ENCODE measurements at regions not wholly inside any gene's neighbourhood (a gene's known extent, or its start where the extent isn't known, plus 50 kb on each side); places are given as distances from the start of the nearest gene placed in this dataset.

- H3K4me1 ChIP-seq (ENCODE audit: control insufficient read depth in 4 of 4, insufficient read depth in 4 of 4, low read length in 3 of 4): no peaks in the 10 kb centered on the region
- DNase-seq (ENCODE audit: low spot score): no peak
- 61% methylated on average over 3 of the region's 3 CpGs for WGBS
- H3K27me3 ChIP-seq (ENCODE audit: control insufficient read depth in 4 of 4, insufficient read depth in 4 of 4, low read length in 3 of 4): peaks cover 0 to 2% (median 0%) of the 10 kb centered on the region in 4 donors
- no peaks in the 10 kb centered on the region for H3K9me3 ChIP-seq (ENCODE audit: control insufficient read depth in 4 of 4, low read length in 3 of 4)
- no peak overlapping the region for H3K27ac ChIP-seq (ENCODE audit: low read depth in 1 of 2, low read length in 2 of 2)
- no peak overlapping the region for H3K4me3 ChIP-seq (ENCODE audit: low read depth in 1 of 3, low read length in 3 of 3)
- no peaks in the 10 kb centered on the region for H3K36me3 ChIP-seq (ENCODE audit: control insufficient read depth in 4 of 4, insufficient read depth in 3 of 4, low read depth in 1 of 4, low read length in 3 of 4)
- no peak overlapping the region for H3K9ac ChIP-seq (ENCODE audit: low read depth in 1 of 2, low read length in 2 of 2)
- TF ChIP-seq NR2F2 (IDR thresholded peaks at IDR 0.05) (no peak), JUND (IDR thresholded peaks at IDR 0.05) (no peak), SP1 (IDR thresholded peaks at IDR 0.05) (no peak), RAD21 (IDR thresholded peaks at IDR 0.05) (no peak), EGR1 (IDR thresholded peaks at IDR 0.05; ENCODE audit: low read depth in 2 of 2) (no peak), CTCF (IDR thresholded peaks at IDR 0.05; ENCODE audit: low read depth, low read length, missing input control) (no peak), TAF1 (conservative IDR thresholded peaks at IDR 0.05) (no peak), RXRA (IDR thresholded peaks at IDR 0.05) (no peak)
- TF ChIP-seq, protein P1, sequence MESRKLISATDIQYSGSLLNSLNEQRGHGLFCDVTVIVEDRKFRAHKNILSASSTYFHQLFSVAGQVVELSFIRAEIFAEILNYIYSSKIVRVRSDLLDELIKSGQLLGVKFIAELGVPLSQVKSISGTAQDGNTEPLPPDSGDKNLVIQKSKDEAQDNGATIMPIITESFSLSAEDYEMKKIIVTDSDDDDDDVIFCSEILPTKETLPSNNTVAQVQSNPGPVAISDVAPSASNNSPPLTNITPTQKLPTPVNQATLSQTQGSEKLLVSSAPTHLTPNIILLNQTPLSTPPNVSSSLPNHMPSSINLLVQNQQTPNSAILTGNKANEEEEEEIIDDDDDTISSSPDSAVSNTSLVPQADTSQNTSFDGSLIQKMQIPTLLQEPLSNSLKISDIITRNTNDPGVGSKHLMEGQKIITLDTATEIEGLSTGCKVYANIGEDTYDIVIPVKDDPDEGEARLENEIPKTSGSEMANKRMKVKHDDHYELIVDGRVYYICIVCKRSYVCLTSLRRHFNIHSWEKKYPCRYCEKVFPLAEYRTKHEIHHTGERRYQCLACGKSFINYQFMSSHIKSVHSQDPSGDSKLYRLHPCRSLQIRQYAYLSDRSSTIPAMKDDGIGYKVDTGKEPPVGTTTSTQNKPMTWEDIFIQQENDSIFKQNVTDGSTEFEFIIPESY (IDR thresholded peaks at IDR 0.05): no peak
Measured at GRCh38 chr11:20251496-20251895, 91.2 kb upstream of the DBX1 start.

DNA sequence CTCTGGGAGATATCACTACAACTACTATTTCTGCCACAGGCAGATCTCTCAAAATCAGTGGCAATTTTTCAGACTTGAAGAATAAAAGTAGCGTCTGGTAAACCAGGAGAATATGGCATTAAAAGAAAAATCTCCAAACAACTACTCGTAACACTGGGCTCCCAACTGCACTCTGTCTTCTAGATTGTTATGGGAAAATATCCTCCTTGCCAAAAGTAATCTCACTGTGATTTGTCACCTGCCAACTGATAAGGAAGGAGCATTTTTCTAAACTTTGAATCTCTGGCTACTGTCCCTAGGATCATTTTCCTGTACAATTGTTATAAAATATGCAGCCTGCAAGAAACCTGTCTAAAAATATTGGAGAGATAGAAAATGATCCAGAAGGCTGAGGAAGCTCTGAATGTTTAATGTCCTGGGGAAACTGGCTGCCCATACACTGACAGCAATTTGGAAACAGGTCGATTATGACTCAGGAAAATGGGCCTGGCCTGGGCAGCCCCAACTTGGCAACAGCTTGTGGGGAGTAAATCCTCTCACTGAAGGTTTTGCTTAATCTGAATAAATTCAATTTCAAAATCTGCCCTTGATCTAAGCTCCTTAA lies 90.5 kb upstream of the DBX1 start:
- no peak overlapping the region for H3K9ac ChIP-seq (ENCODE audit: low read depth in 1 of 2, low read length in 2 of 2)
- H3K36me3 ChIP-seq (ENCODE audit: control insufficient read depth in 4 of 4, insufficient read depth in 3 of 4, low read depth in 1 of 4, low read length in 3 of 4): no peaks in the 10 kb centered on the region
- TF ChIP-seq FOXA2 (IDR thresholded peaks at IDR 0.05): no peak
- TF ChIP-seq, protein P2, sequence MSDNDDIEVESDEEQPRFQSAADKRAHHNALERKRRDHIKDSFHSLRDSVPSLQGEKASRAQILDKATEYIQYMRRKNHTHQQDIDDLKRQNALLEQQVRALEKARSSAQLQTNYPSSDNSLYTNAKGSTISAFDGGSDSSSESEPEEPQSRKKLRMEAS (IDR thresholded peaks at IDR 0.05): no peak
- TF ChIP-seq, protein P3, sequence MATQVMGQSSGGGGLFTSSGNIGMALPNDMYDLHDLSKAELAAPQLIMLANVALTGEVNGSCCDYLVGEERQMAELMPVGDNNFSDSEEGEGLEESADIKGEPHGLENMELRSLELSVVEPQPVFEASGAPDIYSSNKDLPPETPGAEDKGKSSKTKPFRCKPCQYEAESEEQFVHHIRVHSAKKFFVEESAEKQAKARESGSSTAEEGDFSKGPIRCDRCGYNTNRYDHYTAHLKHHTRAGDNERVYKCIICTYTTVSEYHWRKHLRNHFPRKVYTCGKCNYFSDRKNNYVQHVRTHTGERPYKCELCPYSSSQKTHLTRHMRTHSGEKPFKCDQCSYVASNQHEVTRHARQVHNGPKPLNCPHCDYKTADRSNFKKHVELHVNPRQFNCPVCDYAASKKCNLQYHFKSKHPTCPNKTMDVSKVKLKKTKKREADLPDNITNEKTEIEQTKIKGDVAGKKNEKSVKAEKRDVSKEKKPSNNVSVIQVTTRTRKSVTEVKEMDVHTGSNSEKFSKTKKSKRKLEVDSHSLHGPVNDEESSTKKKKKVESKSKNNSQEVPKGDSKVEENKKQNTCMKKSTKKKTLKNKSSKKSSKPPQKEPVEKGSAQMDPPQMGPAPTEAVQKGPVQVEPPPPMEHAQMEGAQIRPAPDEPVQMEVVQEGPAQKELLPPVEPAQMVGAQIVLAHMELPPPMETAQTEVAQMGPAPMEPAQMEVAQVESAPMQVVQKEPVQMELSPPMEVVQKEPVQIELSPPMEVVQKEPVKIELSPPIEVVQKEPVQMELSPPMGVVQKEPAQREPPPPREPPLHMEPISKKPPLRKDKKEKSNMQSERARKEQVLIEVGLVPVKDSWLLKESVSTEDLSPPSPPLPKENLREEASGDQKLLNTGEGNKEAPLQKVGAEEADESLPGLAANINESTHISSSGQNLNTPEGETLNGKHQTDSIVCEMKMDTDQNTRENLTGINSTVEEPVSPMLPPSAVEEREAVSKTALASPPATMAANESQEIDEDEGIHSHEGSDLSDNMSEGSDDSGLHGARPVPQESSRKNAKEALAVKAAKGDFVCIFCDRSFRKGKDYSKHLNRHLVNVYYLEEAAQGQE (IDR thresholded peaks at IDR 0.05): no peak
- no peak for TF ChIP-seq HNF4G (IDR thresholded peaks at IDR 0.05)
- TF ChIP-seq, protein P1 (IDR thresholded peaks at IDR 0.05): no peak
- no peak for TF ChIP-seq CTCF (IDR thresholded peaks at IDR 0.05; ENCODE audit: low read depth, low read length, missing input control)
- TF ChIP-seq RXRA (IDR thresholded peaks at IDR 0.05): no peak
- TF ChIP-seq GABPA (IDR thresholded peaks at IDR 0.05 in 1 of 2, conservative IDR thresholded peaks at IDR 0.05 in 1 of 2): no peak
- TF ChIP-seq JUND (IDR thresholded peaks at IDR 0.05): no peak
- no peak for TF ChIP-seq FOXA1 (IDR thresholded peaks at IDR 0.05)
- TF ChIP-seq YY1 (IDR thresholded peaks at IDR 0.05): no peak
- TF ChIP-seq RAD21 (IDR thresholded peaks at IDR 0.05): no peak
- H3K27me3 ChIP-seq (ENCODE audit: control insufficient read depth in 4 of 4, insufficient read depth in 4 of 4, low read length in 3 of 4): peaks cover 0 to 2% (median under 1%) of the 10 kb centered on the region in 4 donors
- no peak overlapping the region for H3K4me3 ChIP-seq (ENCODE audit: low read depth in 1 of 3, low read length in 3 of 3)
- no peak for DNase-seq (ENCODE audit: low spot score)
- no peak overlapping the region for H3K27ac ChIP-seq (ENCODE audit: low read depth in 1 of 2, low read length in 2 of 2)
- H3K4me1 ChIP-seq (ENCODE audit: control insufficient read depth in 4 of 4, insufficient read depth in 4 of 4, low read length in 3 of 4): no peaks in the 10 kb centered on the region
- 67% methylated on average over 3 of the region's 3 CpGs for WGBS
- H3K9me3 ChIP-seq (ENCODE audit: control insufficient read depth in 4 of 4, low read length in 3 of 4): no peaks in the 10 kb centered on the region

Measured in liver (tissue), 8 donors.